HG02571 (cell line): ENCODE measurements at regions not wholly inside any gene's neighbourhood (a gene's known extent, or its start where the extent isn't known, plus 50 kb on each side); places are given as distances from the start of the nearest gene placed in this dataset.
"Not testable (repeated sequence)": the region's sequence is repeated elsewhere in the genome, so short reads cannot be mapped to it uniquely, and the experiment has no call there.

ENCODE experiments used
- ATAC-seq: cut with Tn5 transposase; IDR thresholded peaks from one replicate; pipeline ENCODE4 v1.9.1; 2021; ENCODE audit warnings: mild to moderate bottlenecking, moderate library complexity; ENCODE audit not compliant: unreplicated experiment

- ATAC-seq: no peak
Measured at GRCh38 chr10:3876350-3876962, 91.4 kb upstream of the KLF6 start.

GRCh38 chr10:3875842-3876235 is 90.8 kb upstream of the KLF6 start:
- ATAC-seq: no peak

GRCh38 chr10:3874990-3875841 is 90.2 kb upstream of the KLF6 start:
- ATAC-seq: peak; percentile 60

- not testable (repeated sequence) for ATAC-seq
Measured at GRCh38 chr10:3874610-3874989, 89.6 kb upstream of the KLF6 start.

GRCh38 chr10:3873728-3874461 is 88.9 kb upstream of the KLF6 start:
- ATAC-seq: peak; percentile 55

GRCh38 chr10:3872712-3873329 is 87.8 kb upstream of the KLF6 start:
- ATAC-seq: no peak

GRCh38 chr10:3871424-3871996 is 86.5 kb upstream of the KLF6 start:
- no peak for ATAC-seq

- no peak for ATAC-seq
Measured at GRCh38 chr10:3869036-3869435, 84.0 kb upstream of the KLF6 start.

GRCh38 chr10:3868271-3868664 is 83.3 kb upstream of the KLF6 start:
- peak; percentile 47 for ATAC-seq

- no peak for ATAC-seq
Measured at GRCh38 chr10:3867454-3868270, 82.7 kb upstream of the KLF6 start.

- ATAC-seq: no peak
Measured at GRCh38 chr10:3866332-3866731, 81.3 kb upstream of the KLF6 start.

- ATAC-seq: no peak
Measured at GRCh38 chr10:3865565-3865964, 80.6 kb upstream of the KLF6 start.

GRCh38 chr10:3861795-3862194 is 76.8 kb upstream of the KLF6 start:
- no peak for ATAC-seq

- ATAC-seq: no peak
Measured at GRCh38 chr10:3858051-3858845, 73.2 kb upstream of the KLF6 start.

GRCh38 chr10:3857318-3857717 is 72.3 kb upstream of the KLF6 start:
- ATAC-seq: no peak

GRCh38 chr10:3856593-3856992 is 71.6 kb upstream of the KLF6 start:
- ATAC-seq: no peak

GRCh38 chr10:3853547-3854303 is 68.7 kb upstream of the KLF6 start:
- ATAC-seq: no peak

- no peak for ATAC-seq
Measured at GRCh38 chr10:3853016-3853415, 68.0 kb upstream of the KLF6 start.
